IMR-90 (cell line): ENCODE measurements at regions not wholly inside any gene's neighbourhood (a gene's known extent, or its start where the extent isn't known, plus 50 kb on each side); places are given as distances from the start of the nearest gene placed in this dataset.
"Not testable (repeated sequence)": the region's sequence is repeated elsewhere in the genome, so short reads cannot be mapped to it uniquely, and the experiment has no call there.

Experiments
- ATAC-seq: fragments of 200-7000 bp; cut with Tn5 transposase; 2 replicates; pipeline ENCODE4 v1.9.1; 2020; ENCODE audit warnings: low read depth, mild to moderate bottlenecking, moderate library complexity
- BruUV-seq: library from RNA; stranded (reverse); fragments of 400-500 nt; replicated peaks from 2 replicates; lab custom pipeline; 2021; lab: Mats Ljungman, UMichigan
- CTCF ChIA-PET: fragments of 300-600 bp; formaldehyde crosslinking; extraction: SDS; loops from one replicate; lab custom pipeline; 2021; ENCODE audit warnings: antibody characterized with exemption; lab: Yijun Ruan, JAX
- POLR2A ChIA-PET: fragments of 300-600 bp; sonication (Branson Sonifier 250); formaldehyde crosslinking; loops from one replicate; lab custom pipeline; 2022; ENCODE audit warnings: antibody characterized with exemption; ENCODE audit not compliant: unreplicated experiment; lab: Charles Lee
- DNase-seq: peaks from one replicate; pipeline ENCODE4 v3.0.0; 2013
- H2AFZ ChIP-seq: replicated peaks from 2 replicates; pipeline ENCODE3; 2013; ENCODE audit warnings: low read length, mild to moderate bottlenecking; ENCODE audit not compliant: poor library complexity
- H2AK5ac ChIP-seq: 2 replicates; pipeline ENCODE4 v1.6.1; 2013; ENCODE audit warnings: low read depth, low read length, inconsistent platforms
- H2AK9ac ChIP-seq: replicated peaks from 2 replicates; pipeline ENCODE3; 2013; ENCODE audit warnings: mild to moderate bottlenecking, low read depth, low read length, moderate library complexity; ENCODE audit not compliant: poor library complexity
- H2BK120ac ChIP-seq: 2 replicates; pipeline ENCODE4 v1.6.1; 2013; ENCODE audit warnings: low read depth, low read length, inconsistent platforms
- H2BK15ac ChIP-seq: 3 replicates; pipeline ENCODE4 v1.6.1; 2013; ENCODE audit warnings: low read depth, low read length, inconsistent platforms
- H2BK20ac ChIP-seq: 2 replicates; pipeline ENCODE4 v1.6.1; 2013; ENCODE audit warnings: low read depth, mild to moderate bottlenecking, inconsistent platforms, low read length, moderate library complexity
- H2BK5ac ChIP-seq: 2 replicates; pipeline ENCODE4 v1.6.1; 2013; ENCODE audit warnings: mild to moderate bottlenecking, low read depth, low read length, inconsistent platforms; ENCODE audit not compliant: poor library complexity, severe bottlenecking
- H3K14ac ChIP-seq: replicated peaks from 2 replicates; pipeline ENCODE4 v1.6.1; 2013; ENCODE audit warnings: low read depth, low read length, inconsistent platforms
- H3K18ac ChIP-seq: 2 replicates; pipeline ENCODE4 v1.6.1; 2013; ENCODE audit warnings: low read depth, low read length, control low read depth
- H3K23ac ChIP-seq: 2 replicates; pipeline ENCODE4 v1.6.1; 2013; ENCODE audit warnings: low read depth, low read length, inconsistent platforms
- H3K27ac ChIP-seq: 2 replicates; pipeline ENCODE4 v1.5.1; 2013; ENCODE audit warnings: mild to moderate bottlenecking, control low read depth, low read length; ENCODE audit not compliant: insufficient read depth
- H3K27me3 ChIP-seq: 2 replicates; pipeline ENCODE4 v1.6.1; 2013; ENCODE audit warnings: low read length; ENCODE audit not compliant: control insufficient read depth, insufficient read depth
- H3K36me3 ChIP-seq: 2 replicates; pipeline ENCODE4 v1.6.1; 2013; ENCODE audit warnings: low read length, mixed read lengths; ENCODE audit not compliant: control insufficient read depth, insufficient read depth
- H3K4ac ChIP-seq: 2 replicates; pipeline ENCODE4 v1.6.1; 2013; ENCODE audit warnings: low read depth, low read length, inconsistent platforms
- H3K4me1 ChIP-seq: 2 replicates; pipeline ENCODE4 v1.6.1; 2013; ENCODE audit warnings: low read length, mixed read lengths; ENCODE audit not compliant: control insufficient read depth, insufficient read depth
- H3K4me2 ChIP-seq: 2 replicates; pipeline ENCODE4 v1.6.1; 2013; ENCODE audit warnings: low read depth, mild to moderate bottlenecking, control low read depth, low read length, moderate library complexity
- H3K4me3 ChIP-seq: 2 replicates; pipeline ENCODE4 v1.5.1; 2013; ENCODE audit warnings: low read depth, mild to moderate bottlenecking, control low read depth, low read length, moderate library complexity; ENCODE audit not compliant: insufficient read depth
- H3K56ac ChIP-seq: 2 replicates; pipeline ENCODE4 v1.6.1; 2013; ENCODE audit warnings: low read length, inconsistent platforms; ENCODE audit not compliant: insufficient read depth; ENCODE audit errors: extremely low read depth
- H3K79me1 ChIP-seq, 2 experiments: 2 replicates each; pipeline ENCODE4 v1.6.1; 2013; ENCODE audit warnings: low read length in 2 of 2, inconsistent platforms in 1 of 2, low read depth in 1 of 2
- H3K9ac ChIP-seq: 2 replicates; pipeline ENCODE4 v1.6.1; 2013; ENCODE audit warnings: low read depth, low read length, control low read depth
- H3K9me1 ChIP-seq: 2 replicates; pipeline ENCODE4 v1.6.1; 2013; ENCODE audit warnings: low read length, inconsistent platforms; ENCODE audit not compliant: insufficient read depth
- H3K9me3 ChIP-seq: 2 replicates; pipeline ENCODE4 v1.6.1; 2013; ENCODE audit warnings: low read length; ENCODE audit not compliant: control insufficient read depth, insufficient read depth
- H4K20me1 ChIP-seq: 2 replicates; pipeline ENCODE4 v1.6.1; 2013; ENCODE audit warnings: low read length, inconsistent platforms; ENCODE audit not compliant: insufficient read depth
- H4K5ac ChIP-seq: 2 replicates; pipeline ENCODE4 v1.6.1; 2013; ENCODE audit warnings: mild to moderate bottlenecking, low read depth, low read length, control low read depth
- H4K8ac ChIP-seq, 2 experiments: 2 replicates each; pipeline ENCODE4 v1.6.1; 2013; ENCODE audit warnings: low read depth in 2 of 2, low read length in 2 of 2, control low read depth in 1 of 2, inconsistent platforms in 1 of 2
- H4K91ac ChIP-seq: 2 replicates; pipeline ENCODE4 v1.6.1; 2013; ENCODE audit warnings: low read depth, low read length, inconsistent platforms; ENCODE audit not compliant: insufficient read depth
- MAFK ChIP-seq: IDR thresholded peaks from 2 replicates; pipeline ENCODE4 v1.6.1; 2012; ENCODE audit warnings: low read depth, low read length, improper control_type of control experiment
- SMC3 ChIP-seq: fragments of 150-350 bp; IDR thresholded peaks from 2 replicates; pipeline ENCODE4 v1.6.1; 2016; ENCODE audit warnings: low read depth, mild to moderate bottlenecking, antibody characterized with exemption, low read length, moderate library complexity
- WGBS, 2 experiments: methylation state at CpG; one replicate each; pipeline versions ENCODE4 v1.1.5 to v1.1.7; 2013; ENCODE audit warnings: missing lambda C conversion rate in 2 of 2; ENCODE audit not compliant: insufficient read length in 1 of 2; ENCODE audit errors: extremely low coverage in 2 of 2; 5-methylcytosine and 5-hydroxymethylcytosine counted together
- dilution Hi-C: fragments of 300-500 bp; cut with HindIII; formaldehyde crosslinking; loops from one replicate; pipeline ENCODE4 v1.14.3; 2018; ENCODE audit warnings: low sequenced_read_pairs; ENCODE audit not compliant: unreplicated experiment
- in situ Hi-C: fragments of 300-500 bp; cut with MboI; formaldehyde crosslinking; loops from 3 replicates; pipeline ENCODE4 v1.14.3; 2019; ENCODE audit warnings: low sequenced_read_pairs, inconsistent platforms, mixed read lengths
- intact Hi-C: fragments of 100-400 bp; cut with micrococcal nuclease; formaldehyde crosslinking; loops from 2 replicates; pipeline ENCODE4 v1.10.0; 2022

- Histone ChIP-seq H2BK20ac (no peak overlapping the region), H4K20me1 (no peaks in the 10 kb centered on the region), H3K4me2 (no peak overlapping the region), H3K9ac (no peak overlapping the region), H2BK120ac (no peak overlapping the region), H3K36me3 (no peaks in the 10 kb centered on the region), H3K4me1 (peaks cover 2% of the 10 kb centered on the region; the same call in 1 of the 2 replicates), H3K18ac (no peak overlapping the region), H3K4me3 (no peak overlapping the region), H3K56ac (no peak overlapping the region), H4K8ac (no peak overlapping the region), H3K9me1 (no peaks in the 10 kb centered on the region), H3K4ac (no peak overlapping the region), H3K9me3 (peaks cover 17% of the 10 kb centered on the region), H3K27me3 (no peaks in the 10 kb centered on the region), H4K91ac (no peak overlapping the region), H2AK5ac (no peak overlapping the region), H3K79me1 (no peaks in the 10 kb centered on the region), H2AK9ac (no peak overlapping the region), H2AFZ (no peak overlapping the region), H2BK15ac (no peak overlapping the region), H3K14ac (no peak overlapping the region), H3K23ac (no peak overlapping the region), H2BK5ac (no peak overlapping the region), H3K27ac (no peak overlapping the region), H4K5ac (no peak overlapping the region)
- intact Hi-C loops, result no loop called here
- ATAC-seq (no peak), DNase-seq (no peak)
- TF ChIP-seq MAFK (no peak), SMC3 (no peak)
- WGBS, 2 experiments, result no CpG with 5 or more reads among the region's 7 CpGs
- POLR2A ChIA-PET, result no interaction called here
- no TSS peak for BruUV-seq
- CTCF ChIA-PET, result no interaction called here
- dilution Hi-C loops, result no loop called here
- in situ Hi-C loops, result no loop called here
These were observed 60.9 kb upstream of the ZNF527 start for GRCh38 chr19:37309834-37310575.

- peak; percentile 15 for DNase-seq
- H3K36me3 ChIP-seq, H2BK5ac ChIP-seq, CTCF ChIA-PET, H2BK15ac ChIP-seq, H2BK120ac ChIP-seq, H2AK5ac ChIP-seq, H3K23ac ChIP-seq, H3K9me3 ChIP-seq, H3K56ac ChIP-seq, H3K79me1 ChIP-seq, H2BK20ac ChIP-seq, H3K4ac ChIP-seq, dilution Hi-C loops, BruUV-seq, H3K27ac ChIP-seq, H3K9me1 ChIP-seq, intact Hi-C loops, H3K27me3 ChIP-seq, H2AK9ac ChIP-seq, H4K20me1 ChIP-seq, POLR2A ChIA-PET, H3K18ac ChIP-seq, in situ Hi-C loops, H3K4me1 ChIP-seq, H3K14ac ChIP-seq, H4K91ac ChIP-seq: not testable (repeated sequence)
- Histone ChIP-seq H3K9ac (peak overlapping the region; percentile 67), H4K5ac (peak overlapping the region; percentile 72; the same call in 1 of the 2 replicates), H3K4me3 (peak overlapping the region; percentile 47), H3K4me2 (peak overlapping the region; percentile 96), H2AFZ (peak overlapping the region; percentile 89), H4K8ac (peak overlapping the region; percentile 40 to 70; a peak in 1 of 4 replicates)
- peak; percentile 73 for ATAC-seq
- no CpG with 5 or more reads among the region's 37 CpGs for WGBS, 2 experiments
These were observed 58.2 kb upstream of the ZNF527 start for GRCh38 chr19:37312531-37313334.
